NCI-H2029 (cell line): ENCODE measurements at regions not wholly inside any gene's neighbourhood (a gene's known extent, or its start where the extent isn't known, plus 50 kb on each side); places are given as distances from the start of the nearest gene placed in this dataset.
"Not testable (repeated sequence)": the region's sequence is repeated elsewhere in the genome, so short reads cannot be mapped to it uniquely, and the experiment has no call there.

Source experiments
- DNase-seq: peaks from one replicate; lab custom pipeline; 2025; lab: John Stamatoyannopoulos, UW

- DNase-seq, result no peak
Measured at GRCh38 chr14:104304451-104305351, 166.3 kb downstream of the KIF26A start.

- no peak for DNase-seq
Measured at GRCh38 chr14:104305511-104306449, 167.4 kb downstream of the KIF26A start.

- no peak for DNase-seq
Measured at GRCh38 chr14:104306450-104307040, 168.2 kb downstream of the KIF26A start.

DNA sequence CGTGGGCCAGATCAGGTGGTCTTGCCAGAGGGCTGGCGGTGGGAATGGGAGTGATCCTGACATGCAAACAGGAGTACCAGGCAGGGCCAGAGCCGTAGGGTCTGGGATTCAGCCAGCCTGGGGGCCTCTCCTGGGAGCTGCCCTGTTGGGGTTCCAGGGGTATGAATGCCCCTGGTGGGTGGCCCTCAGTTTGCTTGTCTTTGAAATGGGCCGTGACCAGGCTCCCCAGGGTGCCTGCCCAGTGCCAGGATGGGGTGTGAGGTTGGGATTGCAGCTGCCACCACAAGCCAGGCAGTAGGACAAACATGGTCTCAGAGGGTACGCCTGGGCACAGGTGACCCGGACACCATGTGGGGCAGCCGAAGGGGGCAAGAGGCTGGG lies 168.8 kb downstream of the KIF26A start:
- no peak for DNase-seq

DNA sequence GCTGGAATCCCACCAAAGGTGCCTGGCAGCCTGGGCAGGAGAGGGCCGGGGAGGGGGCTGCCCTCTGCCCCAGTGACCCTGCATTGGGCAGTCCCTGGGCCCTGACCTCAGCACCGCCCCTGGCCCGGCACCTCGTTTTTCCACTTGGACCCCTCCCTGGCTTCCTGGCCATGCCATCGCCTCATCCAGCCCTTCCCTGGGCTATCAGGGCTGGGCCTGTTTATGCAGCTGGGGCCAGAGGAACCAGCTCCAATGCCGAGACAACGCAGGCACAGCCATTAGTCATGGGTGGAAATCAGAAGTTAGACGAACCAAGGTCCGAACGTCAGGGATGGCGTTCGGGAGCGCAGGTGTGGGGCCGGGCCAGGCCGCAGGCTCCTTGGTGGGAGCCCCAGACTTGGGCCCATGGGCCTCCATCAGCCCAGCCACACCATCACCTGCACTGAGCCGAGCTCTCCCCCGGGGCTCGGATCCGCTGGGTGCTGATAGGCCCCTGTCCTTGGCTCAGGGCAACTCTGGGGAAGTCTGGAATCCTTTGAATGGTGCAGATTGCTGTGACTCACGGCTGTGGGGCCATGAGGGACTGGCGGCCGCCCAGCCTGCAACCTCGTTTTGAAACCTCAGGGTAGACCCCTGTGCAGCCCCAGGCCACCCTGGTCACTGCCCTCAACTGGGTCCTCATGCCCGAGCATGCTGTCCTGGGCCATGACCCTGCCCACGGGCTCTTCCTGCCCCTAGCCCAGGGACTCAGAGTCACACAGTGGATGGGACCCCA lies 169.4 kb downstream of the KIF26A start:
- DNase-seq, result no peak

DNA sequence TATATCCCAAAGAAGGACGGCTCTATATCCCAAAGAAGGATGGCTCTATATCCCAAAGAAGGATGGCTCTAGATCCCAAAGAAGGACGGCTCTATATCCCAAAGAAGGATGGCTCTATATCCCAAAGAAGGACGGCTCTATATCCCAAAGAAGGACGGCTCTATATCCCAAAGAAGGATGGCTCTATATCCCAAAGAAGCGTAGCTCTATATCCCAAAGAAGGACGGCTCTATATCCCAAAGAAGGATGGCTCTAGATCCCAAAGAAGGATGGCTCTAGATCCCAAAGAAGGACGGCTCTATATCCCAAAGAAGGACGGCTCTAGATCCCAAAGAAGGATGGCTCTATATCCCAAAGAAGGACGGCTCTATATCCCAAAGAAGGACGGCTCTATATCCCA lies 170.1 kb downstream of the KIF26A start:
- DNase-seq, result not testable (repeated sequence)

GRCh38 chr14:104309657-104310369 lies 171.4 kb downstream of the KIF26A start:
- no peak for DNase-seq

- DNase-seq, result no peak
Measured at GRCh38 chr14:104311358-104311757, 173.0 kb downstream of the KIF26A start.

DNA sequence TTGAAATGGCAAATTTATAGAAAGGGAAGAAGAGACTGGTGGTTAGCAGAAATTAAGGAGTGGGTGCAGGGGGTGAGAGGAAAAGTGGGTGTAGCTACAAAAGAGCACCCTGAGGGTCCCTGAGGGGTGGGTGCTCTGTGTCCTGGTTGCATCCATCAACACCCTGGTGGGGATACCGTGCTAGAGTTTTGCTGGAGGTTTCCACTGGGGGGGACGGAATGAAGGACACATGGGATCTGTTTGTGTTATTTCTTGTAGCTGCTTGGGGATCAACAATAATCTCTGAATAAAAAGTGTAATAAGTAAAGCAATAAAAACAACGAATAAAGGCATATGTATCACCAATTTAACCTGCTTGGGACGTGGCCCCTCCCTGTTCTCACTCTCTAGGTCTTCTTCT lies 175.3 kb downstream of the KIF26A start:
- no peak for DNase-seq

DNA sequence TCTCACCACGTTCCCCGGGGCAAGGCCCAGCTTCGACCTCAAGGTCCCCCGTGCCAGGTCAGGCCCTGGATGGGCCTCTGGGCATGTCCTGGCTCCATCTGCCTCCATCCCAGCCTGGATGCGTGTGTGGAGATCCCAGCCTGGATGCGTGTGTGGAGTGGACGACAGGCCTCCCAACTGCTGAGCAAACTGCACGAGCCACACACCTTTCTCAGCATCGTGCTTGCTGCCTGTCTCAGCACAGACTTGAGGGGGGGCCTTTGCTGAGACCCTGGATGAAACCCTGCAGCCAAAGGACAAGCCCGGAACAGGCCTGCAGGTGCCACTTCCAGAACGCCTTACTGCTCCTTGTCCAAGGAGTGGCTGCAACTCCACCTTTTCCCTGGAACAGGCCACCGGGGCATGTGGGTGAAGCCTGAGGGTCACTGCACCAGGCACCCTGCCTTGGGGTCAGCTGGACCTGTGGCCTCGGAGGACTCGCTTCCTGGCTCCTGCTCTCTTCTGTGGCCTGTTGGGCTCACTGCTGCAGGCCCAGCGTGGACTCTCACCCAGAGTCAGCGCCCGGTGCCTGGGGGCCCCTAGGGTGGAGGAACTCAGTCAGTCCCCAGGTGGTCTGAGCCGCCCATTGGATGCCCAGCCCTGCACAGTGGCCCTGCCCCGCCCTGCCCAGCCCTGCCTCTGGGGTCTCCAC lies 176.0 kb downstream of the KIF26A start:
- DNase-seq, result no peak

GRCh38 chr14:104315169-104315568 lies 176.8 kb downstream of the KIF26A start:
- DNase-seq, result no peak

DNA sequence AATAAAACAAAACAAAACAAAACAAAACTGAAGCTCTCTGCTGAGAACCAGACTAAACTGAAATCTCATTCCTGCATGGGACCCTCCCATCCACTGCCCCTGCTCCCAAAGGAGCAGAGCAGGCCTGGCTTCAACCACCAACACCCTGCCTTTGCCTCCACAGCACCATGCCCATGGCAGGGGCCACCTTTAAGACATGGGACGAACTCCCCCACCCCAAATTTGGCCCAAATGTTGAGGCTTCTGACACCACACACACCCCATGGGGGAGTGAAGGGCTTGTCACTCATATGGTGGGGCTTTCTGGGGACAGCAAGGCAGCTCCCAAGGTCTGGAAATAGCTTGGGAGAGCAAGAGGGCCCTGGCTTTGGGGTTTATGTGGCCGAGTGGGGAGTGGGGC lies 177.2 kb downstream of the KIF26A start:
- no peak for DNase-seq

DNA sequence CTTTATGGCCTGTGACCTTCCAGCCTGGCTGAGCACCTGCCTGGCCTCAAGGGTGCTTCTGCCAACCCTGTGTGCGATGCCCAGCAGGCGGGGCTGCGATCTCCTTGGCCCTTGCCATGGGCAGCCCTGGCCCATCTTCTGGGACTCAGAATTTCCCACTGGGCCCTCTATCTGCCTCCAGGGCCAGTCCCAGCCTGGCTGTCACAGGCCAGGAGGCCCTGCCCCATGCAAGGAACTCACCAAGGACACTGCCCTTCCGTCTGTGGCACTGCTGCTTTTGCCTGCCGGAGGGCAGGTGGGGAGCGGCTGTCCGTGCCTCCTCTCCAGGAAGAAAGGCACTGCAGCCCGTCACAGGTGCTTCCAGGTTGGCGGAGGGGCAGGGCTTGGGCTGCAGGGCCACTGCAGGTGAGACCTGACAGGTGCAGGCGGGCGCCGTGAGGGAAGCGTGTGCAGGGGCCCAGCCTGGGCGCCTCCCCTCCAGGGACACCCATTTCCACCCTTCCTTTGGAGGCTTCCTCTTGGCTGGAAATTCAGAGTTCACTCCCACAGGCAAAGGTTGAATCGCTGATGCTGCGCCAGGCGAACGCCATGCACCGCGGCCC lies 177.8 kb downstream of the KIF26A start:
- DNase-seq, result peak; percentile 15

DNA sequence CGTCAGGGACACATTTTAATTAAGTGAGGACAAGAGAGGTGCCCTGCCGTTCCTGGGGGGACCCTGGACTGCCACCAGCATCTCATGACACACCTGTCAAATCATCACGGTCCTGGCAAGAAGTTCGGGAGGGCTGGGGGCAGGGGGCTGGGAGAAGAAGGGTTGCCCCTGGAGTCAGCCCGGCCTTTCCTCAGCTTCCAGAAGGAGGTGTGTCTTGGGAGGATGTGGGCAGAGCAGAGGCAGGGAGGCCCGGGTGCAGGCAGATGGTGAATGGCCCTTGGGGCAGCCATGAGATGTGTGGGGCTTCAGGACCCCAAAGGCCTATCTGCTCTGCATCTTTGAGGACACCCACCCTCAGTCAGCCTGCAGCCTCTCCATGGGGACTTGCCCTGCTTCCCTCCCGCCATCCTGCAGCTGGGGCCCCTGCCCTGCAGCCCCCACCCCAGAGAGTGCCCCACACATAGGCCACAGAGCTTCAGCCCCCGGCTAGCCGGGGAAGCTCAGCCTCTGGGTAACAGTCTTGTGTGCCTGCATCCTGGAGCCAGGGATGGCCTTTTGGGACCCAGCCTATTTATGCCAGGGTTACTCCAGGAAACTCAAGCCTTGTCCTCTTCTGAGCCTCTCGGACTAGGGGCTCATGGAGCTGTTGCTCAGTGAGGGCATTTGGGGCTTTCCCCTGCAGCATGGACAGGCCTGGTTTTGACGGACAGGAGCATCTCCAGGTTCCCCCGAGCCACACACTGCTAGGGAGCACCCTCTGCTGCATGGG lies 178.5 kb downstream of the KIF26A start:
- no peak for DNase-seq

- no peak for DNase-seq
Measured at GRCh38 chr14:104317492-104317805, 179.1 kb downstream of the KIF26A start.

- no peak for DNase-seq
Measured at GRCh38 chr14:104317975-104318557, 179.7 kb downstream of the KIF26A start.

- no peak for DNase-seq
Measured at GRCh38 chr14:104318558-104319490, 180.4 kb downstream of the KIF26A start.
